ENCODE measurements at regions not wholly inside any gene's neighbourhood (a gene's known extent, or its start where the extent isn't known, plus 50 kb on each side); places are given as distances from the start of the nearest gene placed in this dataset.

DNA sequence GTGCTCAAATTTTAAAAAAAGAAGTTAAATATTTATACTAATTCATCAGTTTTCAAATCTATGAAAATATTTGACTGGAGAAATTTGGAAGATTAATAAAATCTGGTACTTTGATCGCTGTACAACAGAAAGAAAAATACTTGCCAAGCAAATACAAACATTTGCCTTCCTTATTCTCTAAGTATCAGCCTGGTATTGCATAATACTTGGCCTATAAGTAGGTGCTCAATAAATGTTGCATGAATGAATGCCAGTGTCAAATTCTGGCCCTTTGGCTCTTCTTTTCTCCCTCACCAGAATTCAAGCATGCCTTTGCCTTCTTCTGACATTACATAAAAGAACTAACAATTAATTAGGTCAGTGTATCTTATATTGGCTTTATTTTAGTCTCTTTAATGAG, 601.7 kb upstream of the GBE1 start:
- Histone ChIP-seq H3K9me3 (ENCODE audit: severe bottlenecking) (no peaks in the 10 kb centered on the region), H3K4me3 (ENCODE audit: severe bottlenecking) (no peak overlapping the region), H3K36me3 (ENCODE audit: low read depth) (no peaks in the 10 kb centered on the region), H3K4me1 (ENCODE audit: insufficient read depth, poor library complexity, severe bottlenecking) (no peaks in the 10 kb centered on the region), H3K27me3 (ENCODE audit: insufficient read depth, poor library complexity, severe bottlenecking) (no peaks in the 10 kb centered on the region), H3K27ac (ENCODE audit: poor library complexity, severe bottlenecking) (no peak overlapping the region)
- TF ChIP-seq CTCF (IDR thresholded peaks at IDR 0.05; ENCODE audit: poor library complexity, severe bottlenecking), result no peak
- no peak for DNase-seq (ENCODE audit: low spot score)
- ATAC-seq (ENCODE audit: low read depth), result no peak

DNA sequence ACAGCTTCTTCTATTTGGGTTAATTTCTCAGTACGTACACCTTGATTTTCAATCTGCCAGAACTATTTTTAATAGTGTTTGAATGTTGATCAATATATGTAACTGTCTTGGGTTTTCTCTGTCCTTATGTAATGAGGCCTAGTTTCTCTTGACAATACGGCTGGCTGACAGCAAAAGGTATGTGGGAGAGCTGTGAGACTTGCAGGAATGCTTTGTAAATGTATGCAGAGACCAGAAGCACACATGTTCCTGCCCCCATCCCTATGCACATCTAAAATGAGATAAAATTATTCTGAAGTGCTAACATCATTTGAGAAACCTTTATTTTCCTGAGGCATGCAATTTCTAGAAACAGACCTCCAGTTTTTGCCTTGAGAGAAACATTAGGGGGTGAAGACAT, 593.8 kb upstream of the GBE1 start:
- no peaks in the 10 kb centered on the region for H3K27me3 ChIP-seq (ENCODE audit: insufficient read depth, poor library complexity, severe bottlenecking)
- no peaks in the 10 kb centered on the region for H3K9me3 ChIP-seq (ENCODE audit: severe bottlenecking)
- no peak for TF ChIP-seq CTCF (IDR thresholded peaks at IDR 0.05; ENCODE audit: poor library complexity, severe bottlenecking)
- DNase-seq (ENCODE audit: low spot score), result no peak
- no peak overlapping the region for H3K4me3 ChIP-seq (ENCODE audit: severe bottlenecking)
- no peak overlapping the region for H3K27ac ChIP-seq (ENCODE audit: poor library complexity, severe bottlenecking)
- H3K4me1 ChIP-seq (ENCODE audit: insufficient read depth, poor library complexity, severe bottlenecking), result no peaks in the 10 kb centered on the region
- no peak for ATAC-seq (ENCODE audit: low read depth)
- no peaks in the 10 kb centered on the region for H3K36me3 ChIP-seq (ENCODE audit: low read depth)

DNA sequence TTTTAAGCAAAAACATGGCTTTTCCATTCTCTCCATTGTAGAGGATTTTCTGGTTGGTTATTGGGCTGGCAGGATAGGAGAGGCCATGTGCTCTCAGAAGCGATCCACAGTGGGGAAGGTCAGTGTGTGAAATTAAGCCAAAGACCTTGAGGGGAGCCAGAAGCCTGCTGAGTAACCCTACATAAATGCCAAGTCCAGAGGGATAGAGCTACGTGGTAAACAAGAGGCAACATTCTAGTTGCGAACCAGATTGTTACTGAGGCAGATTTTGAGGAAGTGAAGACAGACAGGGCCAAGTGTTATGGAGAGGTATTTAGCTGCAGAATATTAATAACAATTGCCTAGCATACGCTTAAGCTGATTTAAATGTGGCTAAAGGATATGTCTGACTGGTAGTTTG, 592.8 kb upstream of the GBE1 start:
- H3K9me3 ChIP-seq (ENCODE audit: severe bottlenecking), result no peaks in the 10 kb centered on the region
- no peaks in the 10 kb centered on the region for H3K4me1 ChIP-seq (ENCODE audit: insufficient read depth, poor library complexity, severe bottlenecking)
- DNase-seq (ENCODE audit: low spot score), result no peak
- H3K36me3 ChIP-seq (ENCODE audit: low read depth), result no peaks in the 10 kb centered on the region
- H3K4me3 ChIP-seq (ENCODE audit: severe bottlenecking), result no peak overlapping the region
- no peaks in the 10 kb centered on the region for H3K27me3 ChIP-seq (ENCODE audit: insufficient read depth, poor library complexity, severe bottlenecking)
- no peak for ATAC-seq (ENCODE audit: low read depth)
- no peak overlapping the region for H3K27ac ChIP-seq (ENCODE audit: poor library complexity, severe bottlenecking)
- TF ChIP-seq CTCF (IDR thresholded peaks at IDR 0.05; ENCODE audit: poor library complexity, severe bottlenecking), result no peak

- Histone ChIP-seq H3K36me3 (ENCODE audit: low read depth) (no peaks in the 10 kb centered on the region), H3K4me1 (ENCODE audit: insufficient read depth, poor library complexity, severe bottlenecking) (no peaks in the 10 kb centered on the region), H3K27ac (ENCODE audit: poor library complexity, severe bottlenecking) (no peak overlapping the region), H3K9me3 (ENCODE audit: severe bottlenecking) (no peaks in the 10 kb centered on the region), H3K4me3 (ENCODE audit: severe bottlenecking) (no peak overlapping the region), H3K27me3 (ENCODE audit: insufficient read depth, poor library complexity, severe bottlenecking) (no peaks in the 10 kb centered on the region)
- no peak for TF ChIP-seq CTCF (IDR thresholded peaks at IDR 0.05; ENCODE audit: poor library complexity, severe bottlenecking)
- DNase-seq (ENCODE audit: low spot score) (no peak), ATAC-seq (ENCODE audit: low read depth) (no peak)
Observed at GRCh38 chr3:82353306-82354171, 592.1 kb upstream of the GBE1 start.

DNA sequence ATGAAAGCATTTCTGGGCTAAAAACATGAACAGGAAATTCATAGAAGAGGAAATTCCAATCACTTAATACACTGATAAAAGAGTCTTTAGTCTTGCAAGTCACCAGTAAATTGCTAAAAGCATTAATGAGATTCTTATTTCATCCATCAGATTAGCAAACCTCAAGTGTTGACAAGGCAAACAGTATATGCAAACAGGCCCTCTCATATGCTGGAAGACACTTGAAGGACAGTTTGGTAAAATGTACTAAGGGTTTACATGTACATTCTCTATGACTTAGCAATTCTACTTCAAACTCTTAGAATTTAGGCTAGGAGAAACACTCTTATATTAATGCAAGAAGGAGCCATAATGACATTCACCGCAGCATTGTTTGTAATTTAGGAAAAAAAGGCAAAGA, 586.1 kb upstream of the GBE1 start:
- DNase-seq (ENCODE audit: low spot score) (no peak), ATAC-seq (ENCODE audit: low read depth) (no peak)
- H3K4me1 ChIP-seq (ENCODE audit: insufficient read depth, poor library complexity, severe bottlenecking), result no peaks in the 10 kb centered on the region
- H3K36me3 ChIP-seq (ENCODE audit: low read depth), result no peaks in the 10 kb centered on the region
- H3K27me3 ChIP-seq (ENCODE audit: insufficient read depth, poor library complexity, severe bottlenecking), result no peaks in the 10 kb centered on the region
- no peak overlapping the region for H3K27ac ChIP-seq (ENCODE audit: poor library complexity, severe bottlenecking)
- no peaks in the 10 kb centered on the region for H3K9me3 ChIP-seq (ENCODE audit: severe bottlenecking)
- H3K4me3 ChIP-seq (ENCODE audit: severe bottlenecking), result no peak overlapping the region
- no peak for TF ChIP-seq CTCF (IDR thresholded peaks at IDR 0.05; ENCODE audit: poor library complexity, severe bottlenecking)
